Activated naive CD8-positive, alpha-beta T cell treated with anti-CD3 and anti-CD28 coated beads, Interleukin-2, amount 10 ng/mL, durations not matched to agents 7 days and 5 days (primary cell): ENCODE measurements at regions not wholly inside any gene's neighbourhood (a gene's known extent, or its start where the extent isn't known, plus 50 kb on each side); places are given as distances from the start of the nearest gene placed in this dataset.
"Not testable (repeated sequence)": the region's sequence is repeated elsewhere in the genome, so short reads cannot be mapped to it uniquely, and the experiment has no call there.

ENCODE experiments used
- ATAC-seq: fragments of 150-1000 bp; cut with Tn5 transposase; one replicate; pipeline ENCODE4 v1.10.0; 2021; ENCODE audit warnings: low read depth, moderate library complexity
- POLR2A ChIA-PET: fragments of 350-600 bp; sonication (Branson Sonifier 250); formaldehyde crosslinking; loops from one replicate; lab custom pipeline; 2021; ENCODE audit warnings: antibody characterized with exemption; lab: Charles Lee
- DNase-seq: peaks from one replicate; pipeline ENCODE4 v3.0.0; 2021
- H3K27ac Mint-ChIP-seq: one replicate; pipeline ENCODE4 v1.8.0; 2022; ENCODE audit warnings: mild to moderate bottlenecking, mixed read lengths
- H3K27me3 Mint-ChIP-seq: one replicate; pipeline ENCODE4 v1.8.0; 2022; ENCODE audit warnings: mild to moderate bottlenecking, moderate library complexity, mixed read lengths
- H3K36me3 Mint-ChIP-seq: one replicate; pipeline ENCODE4 v1.8.0; 2021; ENCODE audit warnings: mild to moderate bottlenecking, mixed read lengths
- H3K4me1 Mint-ChIP-seq: one replicate; pipeline ENCODE4 v1.8.0; 2021; ENCODE audit warnings: mixed read lengths
- H3K4me3 Mint-ChIP-seq: one replicate; pipeline ENCODE4 v1.8.0; 2022; ENCODE audit warnings: mild to moderate bottlenecking, moderate library complexity, mixed read lengths
- H3K9me3 Mint-ChIP-seq: one replicate; pipeline ENCODE4 v1.8.0; 2021; ENCODE audit warnings: mixed read lengths

DNA sequence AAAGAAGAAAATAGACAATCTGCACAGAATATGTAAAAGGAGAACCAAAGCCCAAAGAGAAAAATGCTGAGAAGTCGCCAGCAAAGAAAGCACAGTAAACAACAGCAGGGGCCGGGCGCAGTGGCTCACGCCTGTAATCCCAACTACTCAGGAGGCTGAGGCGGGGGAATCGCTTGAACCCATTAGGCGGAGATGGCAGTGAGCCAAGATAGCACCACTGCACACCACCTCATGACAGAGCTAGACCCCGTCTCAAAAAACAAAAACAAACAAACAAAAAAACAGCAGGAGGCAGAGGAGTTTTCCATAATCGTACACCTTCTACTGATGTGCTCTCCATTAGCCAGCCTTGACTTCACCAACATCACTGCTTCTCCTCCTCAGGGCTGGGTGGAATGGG is 153.2 kb downstream of the LYPLAL1 start:
- no peaks in the 10 kb centered on the region for H3K4me1 Mint-ChIP-seq
- H3K27me3 Mint-ChIP-seq, result no peaks in the 10 kb centered on the region
- H3K9me3 Mint-ChIP-seq, result peaks cover 9% of the 10 kb centered on the region
- no peak for DNase-seq
- H3K36me3 Mint-ChIP-seq, result no peaks in the 10 kb centered on the region
- H3K27ac Mint-ChIP-seq, result no peak overlapping the region
- POLR2A ChIA-PET, result no interaction called here
- ATAC-seq, result no peak
- H3K4me3 Mint-ChIP-seq, result no peak overlapping the region

DNA sequence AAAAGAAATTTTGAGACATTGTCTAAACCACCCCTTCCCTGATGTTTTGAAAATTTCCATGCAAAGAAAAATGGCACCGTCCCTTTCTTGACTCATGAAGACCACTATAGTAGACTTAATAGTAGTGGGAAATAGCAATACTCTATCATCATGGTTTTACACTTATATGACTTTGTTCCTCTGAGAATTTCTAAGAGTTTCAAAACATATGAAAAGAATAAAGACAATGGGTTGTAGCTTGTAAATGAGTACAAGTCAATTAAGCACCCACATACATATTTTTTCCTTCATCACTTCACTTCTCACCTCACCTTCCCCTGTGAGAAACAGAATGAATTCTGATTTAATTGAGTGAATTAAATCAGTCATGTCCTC is 151.7 kb downstream of the LYPLAL1 start:
- DNase-seq (no peak), ATAC-seq (no peak)
- Mint-ChIP-seq H3K4me1 (no peaks in the 10 kb centered on the region), H3K27ac (no peak overlapping the region), H3K9me3 (peaks cover 9% of the 10 kb centered on the region), H3K36me3 (no peaks in the 10 kb centered on the region), H3K4me3 (no peak overlapping the region), H3K27me3 (peaks cover 2% of the 10 kb centered on the region)
- POLR2A ChIA-PET, result no interaction called here

DNA sequence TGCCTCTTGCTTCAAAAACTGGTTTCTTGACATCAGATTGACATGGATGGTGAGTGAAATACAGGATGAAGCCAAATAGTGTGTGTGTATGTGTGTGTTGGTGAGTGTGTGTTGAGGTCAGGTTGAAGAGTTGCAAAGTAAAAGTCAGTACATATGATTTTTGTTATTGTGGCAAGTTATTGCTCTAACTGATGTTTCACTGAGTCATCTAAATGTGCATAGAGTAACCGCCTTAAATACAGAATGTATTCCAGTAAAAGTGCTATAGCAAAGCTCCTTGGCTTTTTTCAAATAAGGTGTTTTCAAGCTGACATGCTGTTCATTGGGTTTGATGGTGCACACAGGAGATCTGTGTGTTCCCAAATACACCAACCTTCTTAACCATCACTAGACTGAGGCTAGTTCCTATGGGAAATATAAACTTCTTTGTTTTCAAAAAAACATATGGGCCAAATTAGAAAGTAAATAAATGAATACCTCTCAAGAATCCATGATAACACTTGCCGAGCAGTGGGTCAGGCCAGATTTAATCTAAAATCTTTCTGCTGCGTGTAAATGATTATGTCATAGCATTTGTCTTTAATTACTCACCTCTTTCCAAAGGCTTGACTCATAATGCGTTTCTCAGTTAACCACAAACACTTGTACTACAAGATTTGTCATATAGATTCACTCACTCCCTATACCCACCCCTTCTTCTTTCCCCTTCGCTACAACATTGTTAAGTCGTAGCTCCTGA is 151.1 kb downstream of the LYPLAL1 start:
- Mint-ChIP-seq H3K36me3 (no peaks in the 10 kb centered on the region), H3K4me1 (no peaks in the 10 kb centered on the region), H3K9me3 (peaks cover 9% of the 10 kb centered on the region), H3K4me3 (no peak overlapping the region), H3K27ac (no peak overlapping the region), H3K27me3 (peaks cover 2% of the 10 kb centered on the region)
- ATAC-seq (no peak), DNase-seq (no peak)
- POLR2A ChIA-PET, result no interaction called here

DNA sequence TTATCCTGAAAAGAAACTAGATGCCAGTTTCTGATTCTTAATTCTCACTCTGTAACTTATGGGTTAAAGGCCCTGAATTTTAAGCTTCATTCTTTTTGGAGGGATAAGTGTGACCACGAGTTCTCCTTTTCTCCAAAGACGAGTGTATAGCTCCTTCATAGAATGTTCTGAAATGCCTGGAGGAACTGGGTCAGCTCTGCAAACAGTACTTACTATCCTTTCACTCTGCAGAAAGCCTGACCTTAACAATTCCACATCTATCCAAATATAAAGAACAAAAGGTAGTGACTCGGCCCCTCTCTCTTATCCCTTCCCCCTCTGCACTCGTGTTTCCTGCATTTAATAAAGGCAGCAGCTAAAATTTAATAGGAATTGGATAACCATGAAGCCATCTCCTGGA is 150.5 kb downstream of the LYPLAL1 start:
- POLR2A ChIA-PET, result no interaction called here
- Mint-ChIP-seq H3K27ac (no peak overlapping the region), H3K36me3 (no peaks in the 10 kb centered on the region), H3K4me3 (no peak overlapping the region), H3K4me1 (no peaks in the 10 kb centered on the region), H3K9me3 (peaks cover 9% of the 10 kb centered on the region), H3K27me3 (peaks cover 2% of the 10 kb centered on the region)
- ATAC-seq (no peak), DNase-seq (no peak)

DNA sequence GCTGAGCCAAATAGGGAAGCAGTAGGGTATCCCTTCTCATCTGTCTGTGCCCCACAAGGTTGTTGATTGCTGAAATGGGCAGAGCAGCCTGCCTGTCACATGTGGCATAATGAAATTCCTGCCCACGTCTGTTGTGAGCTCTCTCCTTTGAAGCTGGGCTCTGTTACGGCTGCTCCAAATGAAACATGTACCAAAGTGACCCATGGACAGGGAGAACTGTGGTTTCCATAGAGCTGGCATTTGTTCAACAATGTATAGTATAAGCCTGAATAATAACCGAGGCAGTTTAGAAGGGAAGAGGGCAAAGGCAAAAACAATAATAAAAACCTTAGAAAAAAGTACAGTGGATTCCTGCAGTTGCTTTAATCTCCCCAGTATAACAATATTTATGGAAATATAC is 149.7 kb downstream of the LYPLAL1 start:
- Mint-ChIP-seq H3K9me3 (peaks cover 8% of the 10 kb centered on the region), H3K27me3 (peaks cover 2% of the 10 kb centered on the region), H3K4me1 (no peaks in the 10 kb centered on the region), H3K4me3 (no peak overlapping the region), H3K36me3 (no peaks in the 10 kb centered on the region), H3K27ac (no peak overlapping the region)
- ATAC-seq (no peak), DNase-seq (no peak)
- POLR2A ChIA-PET, result no interaction called here

DNA sequence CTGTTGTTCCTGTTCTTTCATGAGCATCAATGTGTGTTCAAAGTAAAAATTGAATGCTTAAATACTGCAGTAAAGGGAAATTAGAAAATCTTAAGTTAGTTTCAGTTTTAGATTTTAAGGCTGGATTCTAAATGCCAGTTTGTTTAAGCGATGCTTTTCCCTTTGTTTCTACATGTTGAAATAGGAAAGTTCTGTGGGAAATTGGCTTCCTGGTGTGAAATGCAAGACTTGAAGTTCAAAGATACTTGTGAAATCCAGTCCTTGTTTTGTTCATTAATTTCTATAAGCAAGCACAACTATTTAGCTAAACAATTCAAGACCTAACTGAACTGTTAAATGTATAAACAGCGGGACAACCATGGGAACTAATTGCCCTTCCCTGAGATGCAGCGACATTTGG is 149.1 kb downstream of the LYPLAL1 start:
- Mint-ChIP-seq H3K27ac (no peak overlapping the region), H3K27me3 (peaks cover 2% of the 10 kb centered on the region), H3K4me1 (no peaks in the 10 kb centered on the region), H3K4me3 (no peak overlapping the region), H3K9me3 (peaks cover 5% of the 10 kb centered on the region), H3K36me3 (no peaks in the 10 kb centered on the region)
- DNase-seq (no peak), ATAC-seq (no peak)
- POLR2A ChIA-PET, result no interaction called here

DNA sequence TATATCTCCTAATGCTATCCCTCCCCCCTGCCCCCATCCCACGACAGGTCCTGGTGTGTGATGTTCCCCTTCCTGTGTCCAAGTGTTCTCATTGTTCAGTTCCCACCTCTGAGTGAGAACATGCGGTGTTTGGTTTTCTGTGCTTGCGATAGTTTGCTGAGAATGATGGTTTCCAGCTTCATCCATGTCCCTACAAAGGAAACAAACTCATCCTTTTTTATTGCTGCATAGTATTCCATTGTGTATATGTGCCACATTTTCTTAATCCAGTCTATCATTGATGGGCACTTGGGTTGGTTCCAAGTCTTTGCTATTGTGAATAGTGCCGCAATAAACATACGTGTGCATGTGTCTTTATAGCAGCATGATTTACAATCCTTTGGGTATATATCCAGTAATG is 146.9 kb downstream of the LYPLAL1 start:
- DNase-seq, H3K4me3 Mint-ChIP-seq, H3K27ac Mint-ChIP-seq, H3K27me3 Mint-ChIP-seq, POLR2A ChIA-PET, ATAC-seq, H3K9me3 Mint-ChIP-seq, H3K36me3 Mint-ChIP-seq, H3K4me1 Mint-ChIP-seq: not testable (repeated sequence)

DNA sequence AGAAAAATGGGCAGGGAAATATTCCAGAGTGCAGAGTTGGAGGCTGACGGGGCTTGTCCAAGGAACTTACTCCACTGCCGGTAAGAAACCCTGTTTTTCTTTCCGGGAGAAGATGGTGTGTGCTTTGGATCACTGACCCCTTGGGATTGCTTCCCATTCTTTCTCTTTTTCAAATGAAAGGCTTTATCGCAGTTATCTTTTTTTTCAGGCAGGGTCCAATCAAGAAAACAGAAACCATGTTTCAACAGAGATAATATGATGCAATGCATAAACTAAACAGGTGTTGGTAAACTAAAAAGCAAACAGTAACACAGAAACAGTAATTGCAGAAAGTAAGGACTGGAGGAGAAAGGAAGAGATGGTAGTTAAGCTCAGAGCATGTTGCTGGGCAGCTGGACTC is 145.1 kb downstream of the LYPLAL1 start:
- H3K9me3 Mint-ChIP-seq, result peaks cover 3% of the 10 kb centered on the region
- POLR2A ChIA-PET, result no interaction called here
- H3K27me3 Mint-ChIP-seq, result peaks cover 2% of the 10 kb centered on the region
- H3K4me1 Mint-ChIP-seq, result no peaks in the 10 kb centered on the region
- ATAC-seq (no peak), DNase-seq (no peak)
- H3K36me3 Mint-ChIP-seq, result no peaks in the 10 kb centered on the region
- no peak overlapping the region for H3K4me3 Mint-ChIP-seq
- H3K27ac Mint-ChIP-seq, result no peak overlapping the region

DNA sequence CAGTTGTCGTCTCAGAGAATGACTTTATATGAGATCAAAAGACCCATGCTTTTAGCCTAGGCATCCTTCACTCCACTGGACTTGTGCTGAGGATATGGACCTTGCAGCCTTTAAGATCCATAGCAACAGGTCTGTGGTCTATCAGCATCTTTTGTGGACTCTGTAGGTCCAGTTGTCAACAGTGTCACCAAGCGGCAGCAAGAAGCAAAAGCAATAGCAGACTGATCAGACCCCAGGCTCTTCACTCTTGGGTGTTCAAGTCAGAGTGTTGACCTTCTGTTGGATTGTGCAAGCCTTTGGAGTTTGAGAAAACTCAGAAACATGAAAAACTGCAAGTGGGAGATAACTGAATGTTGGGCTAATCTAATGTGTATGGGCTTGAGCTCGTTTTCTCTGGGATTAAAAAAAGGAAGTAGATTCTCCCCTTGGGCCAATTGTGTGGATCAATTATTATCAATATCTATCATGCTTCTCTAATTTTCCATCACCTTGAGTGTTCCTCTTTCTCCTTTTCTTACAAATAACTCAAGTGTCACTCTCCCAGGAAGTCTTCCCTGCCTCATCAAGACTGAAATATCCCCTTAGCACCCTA is 144.2 kb downstream of the LYPLAL1 start:
- Mint-ChIP-seq H3K9me3 (peaks cover 3% of the 10 kb centered on the region), H3K36me3 (no peaks in the 10 kb centered on the region), H3K27me3 (peaks cover 2% of the 10 kb centered on the region), H3K4me3 (no peak overlapping the region), H3K27ac (no peak overlapping the region), H3K4me1 (no peaks in the 10 kb centered on the region)
- POLR2A ChIA-PET, result no interaction called here
- DNase-seq, result no peak
- no peak for ATAC-seq

DNA sequence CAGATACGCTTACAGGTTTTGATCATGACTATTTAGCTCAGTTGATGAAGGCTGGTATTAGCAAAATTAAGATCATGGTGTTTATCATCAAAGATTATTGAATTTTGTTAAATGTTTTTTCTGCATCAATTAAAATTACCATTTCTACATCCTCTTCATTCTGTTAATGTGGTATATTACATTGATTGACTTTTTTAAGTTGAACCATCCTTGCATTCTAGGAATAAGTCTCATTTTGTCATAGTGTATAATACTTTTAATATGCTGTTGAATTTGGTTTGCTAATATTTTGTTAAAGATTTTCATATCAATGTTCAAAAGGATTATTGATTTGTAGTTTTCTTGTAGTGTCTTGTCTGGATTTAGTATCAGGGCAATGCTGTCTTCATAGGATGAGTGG is 142.4 kb downstream of the LYPLAL1 start:
- Mint-ChIP-seq H3K4me1 (no peaks in the 10 kb centered on the region), H3K27me3 (peaks cover 2% of the 10 kb centered on the region), H3K36me3 (no peaks in the 10 kb centered on the region), H3K4me3 (no peak overlapping the region), H3K27ac (no peak overlapping the region), H3K9me3 (peaks cover 3% of the 10 kb centered on the region)
- POLR2A ChIA-PET, result no interaction called here
- ATAC-seq (no peak), DNase-seq (no peak)

DNA sequence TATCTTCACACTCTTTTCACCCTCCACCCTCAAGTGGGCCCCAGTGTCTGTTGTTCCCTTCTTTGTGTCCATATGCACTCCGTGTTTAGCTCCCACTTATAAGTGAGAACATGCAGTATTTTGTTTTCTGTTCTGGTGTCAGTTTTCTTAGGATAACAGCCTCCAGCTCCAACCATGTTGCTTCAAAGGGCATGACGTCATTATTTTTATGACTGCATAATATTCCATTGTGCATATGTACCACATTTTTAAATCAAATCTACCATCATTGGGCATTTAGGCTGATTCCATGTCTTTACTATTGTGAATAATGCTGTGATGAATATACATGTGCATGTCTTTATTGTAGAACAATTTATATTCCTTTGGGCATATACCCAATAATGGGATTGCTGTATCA is 140.3 kb downstream of the LYPLAL1 start:
- no peak for ATAC-seq

DNA sequence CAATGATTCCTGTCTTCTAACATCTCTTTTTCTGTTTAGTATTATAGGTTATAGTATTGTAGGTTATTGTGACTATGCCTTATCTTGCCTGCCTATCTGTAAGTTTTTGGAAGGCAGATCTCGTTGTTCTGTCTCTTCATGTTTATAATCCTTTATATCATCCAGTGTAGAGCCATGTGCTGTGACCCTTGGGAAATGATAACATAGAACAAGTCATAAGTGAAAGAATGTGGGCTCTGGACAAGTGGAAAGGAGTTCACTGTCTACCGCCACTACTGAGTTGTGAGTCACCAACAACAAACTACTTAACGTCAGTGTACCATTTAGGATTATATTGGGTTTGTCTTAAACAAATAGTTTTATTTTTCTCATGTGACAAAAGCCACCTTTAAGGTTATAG is 139.3 kb downstream of the LYPLAL1 start:
- ATAC-seq, result no peak
- POLR2A ChIA-PET, result no interaction called here
- no peak overlapping the region for H3K27ac Mint-ChIP-seq
- peaks cover 3% of the 10 kb centered on the region for H3K9me3 Mint-ChIP-seq
- H3K4me1 Mint-ChIP-seq, result no peaks in the 10 kb centered on the region
- no peaks in the 10 kb centered on the region for H3K36me3 Mint-ChIP-seq
- H3K4me3 Mint-ChIP-seq, result no peak overlapping the region
- no peaks in the 10 kb centered on the region for H3K27me3 Mint-ChIP-seq
- no peak for DNase-seq

More for the DNA sequence above, 140.3 kb downstream of the LYPLAL1 start:
- Mint-ChIP-seq H3K36me3 (no peaks in the 10 kb centered on the region), H3K4me3 (no peak overlapping the region), H3K9me3 (peaks cover 3% of the 10 kb centered on the region), H3K27ac (no peak overlapping the region), H3K4me1 (no peaks in the 10 kb centered on the region), H3K27me3 (no peaks in the 10 kb centered on the region)
- POLR2A ChIA-PET, result no interaction called here
- DNase-seq, result no peak

DNA sequence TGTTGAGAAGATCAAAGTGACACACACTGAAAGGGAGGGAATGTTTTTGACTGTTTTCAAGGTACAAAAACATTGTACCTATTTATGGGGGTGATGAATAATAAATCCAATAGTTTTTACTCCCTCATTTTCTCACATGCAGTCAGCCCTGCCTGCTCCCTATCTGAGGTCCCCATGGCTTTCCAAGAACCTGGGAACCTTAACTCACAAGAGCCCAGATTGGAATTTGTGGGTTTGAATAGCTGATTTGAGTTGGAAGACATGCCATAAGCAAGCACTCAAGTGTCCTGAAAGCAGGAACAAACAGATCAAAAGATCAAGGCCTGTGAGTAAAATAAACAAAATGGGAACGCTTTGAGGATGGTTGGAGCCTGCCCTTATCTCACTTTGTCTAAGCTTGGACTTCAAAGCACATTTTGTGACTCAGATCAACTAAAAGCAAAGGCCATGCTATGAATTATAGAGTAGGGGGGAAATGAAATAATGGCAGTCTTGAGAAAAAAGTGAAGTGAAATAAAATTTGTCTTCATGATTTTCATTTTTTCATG is 136.6 kb downstream of the LYPLAL1 start:
- H3K27ac Mint-ChIP-seq, result no peak overlapping the region
- DNase-seq (no peak), ATAC-seq (no peak)
- H3K36me3 Mint-ChIP-seq, result no peaks in the 10 kb centered on the region
- no peaks in the 10 kb centered on the region for H3K27me3 Mint-ChIP-seq
- no peaks in the 10 kb centered on the region for H3K4me1 Mint-ChIP-seq
- H3K4me3 Mint-ChIP-seq, result no peak overlapping the region
- POLR2A ChIA-PET, result no interaction called here
- peaks cover 4% of the 10 kb centered on the region for H3K9me3 Mint-ChIP-seq

DNA sequence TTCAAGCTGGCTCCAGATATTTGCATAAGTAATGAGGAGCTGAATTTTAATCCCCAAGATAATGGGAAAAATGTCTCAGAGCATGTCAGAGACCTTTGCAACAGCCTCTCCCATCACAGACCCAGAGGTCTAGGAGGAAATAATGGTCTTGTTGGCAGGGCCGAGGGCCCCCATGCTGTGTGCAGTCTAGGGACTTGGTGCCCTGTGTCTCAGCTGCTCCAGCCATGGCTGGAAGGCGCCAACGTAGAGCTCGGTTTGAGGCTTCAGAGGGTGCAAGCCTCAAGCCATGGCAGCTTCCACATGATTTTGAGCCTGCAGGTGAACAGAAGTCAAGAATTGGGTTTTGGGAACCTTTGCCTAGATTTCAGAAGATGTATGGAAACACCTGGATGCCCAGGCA is 134.7 kb downstream of the LYPLAL1 start:
- Mint-ChIP-seq H3K36me3 (no peaks in the 10 kb centered on the region), H3K4me1 (no peaks in the 10 kb centered on the region), H3K4me3 (no peak overlapping the region), H3K27ac (no peak overlapping the region), H3K9me3 (peaks cover 4% of the 10 kb centered on the region), H3K27me3 (no peaks in the 10 kb centered on the region)
- POLR2A ChIA-PET, result no interaction called here
- DNase-seq (no peak), ATAC-seq (no peak)
